T-helper 22 cell (primary cell): ENCODE measurements at regions not wholly inside any gene's neighbourhood (a gene's known extent, or its start where the extent isn't known, plus 50 kb on each side); places are given as distances from the start of the nearest gene placed in this dataset.

Source experiments
- DNase-seq: peaks from one replicate; pipeline ENCODE4 v3.0.0-alpha.2; 2020; ENCODE audit warnings: low read depth

DNA sequence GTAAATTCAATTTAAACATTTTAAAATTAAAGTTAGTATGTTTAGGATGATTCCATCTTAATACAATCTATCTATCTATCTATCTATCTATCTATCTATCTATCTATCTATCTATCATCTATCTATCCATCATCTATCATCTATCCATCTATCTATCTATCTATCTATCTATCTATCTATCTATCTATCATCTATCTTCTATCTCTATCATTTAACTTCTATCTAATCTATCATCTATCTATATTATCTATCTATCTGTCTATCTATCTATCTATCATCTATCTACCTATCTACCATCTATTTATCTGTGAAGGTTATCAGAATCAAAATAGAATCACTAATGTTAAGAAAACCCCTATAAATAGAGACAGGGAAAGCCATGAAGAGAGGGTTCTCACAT is 78.3 kb downstream of the RAMP3 start:
- no peak for DNase-seq

DNA sequence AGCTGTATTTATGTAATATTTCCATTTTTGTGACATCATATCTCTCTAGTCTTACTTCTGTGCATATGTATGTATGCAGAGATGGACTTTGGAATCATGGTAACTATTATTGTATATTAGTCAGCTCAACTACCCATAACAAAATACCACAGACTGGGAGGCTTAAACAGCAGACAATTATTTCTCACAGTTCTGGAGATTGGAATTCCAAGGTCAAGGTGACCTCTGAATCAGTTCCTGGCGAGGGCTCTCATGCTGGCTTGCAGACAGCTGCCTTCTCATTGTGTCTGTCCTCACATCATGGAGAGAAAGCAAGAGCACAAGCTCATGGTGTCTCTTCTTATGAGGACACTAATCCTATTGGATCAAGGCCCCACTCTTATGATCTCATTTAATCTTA is 79.1 kb downstream of the RAMP3 start:
- no peak for DNase-seq

DNA sequence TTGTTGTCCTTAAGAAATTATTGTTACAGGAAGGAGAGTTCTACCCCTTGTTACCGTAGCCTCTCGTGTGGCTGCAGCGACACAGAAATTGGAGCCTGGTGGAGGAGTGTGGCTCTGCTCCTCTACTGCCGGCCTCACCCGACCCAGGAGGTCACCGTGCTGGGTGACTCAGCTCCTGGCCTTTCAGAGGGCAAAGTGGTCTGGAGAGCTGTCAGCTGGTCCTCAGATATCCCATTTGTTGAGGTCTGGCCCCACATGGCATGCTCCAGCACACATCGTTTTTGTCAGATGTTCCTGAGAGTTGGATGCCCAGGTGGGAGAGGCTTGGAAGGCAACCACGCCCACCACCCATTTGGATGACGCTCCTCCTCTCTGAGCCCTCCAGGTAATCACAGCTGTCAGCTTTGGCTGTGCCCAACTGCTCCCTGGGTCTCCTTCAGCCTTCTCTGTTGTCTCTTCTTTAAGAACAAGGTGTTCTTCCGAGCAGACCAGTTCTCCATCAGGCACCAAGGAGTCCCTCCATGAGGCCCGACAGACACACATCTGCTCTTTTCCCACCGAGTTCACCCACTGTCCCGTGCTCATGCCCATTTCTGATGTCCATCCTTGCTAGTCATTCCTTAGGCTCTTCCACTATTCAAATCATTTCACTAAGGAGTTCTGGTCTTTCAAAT is 80.3 kb downstream of the RAMP3 start:
- DNase-seq = no peak

DNA sequence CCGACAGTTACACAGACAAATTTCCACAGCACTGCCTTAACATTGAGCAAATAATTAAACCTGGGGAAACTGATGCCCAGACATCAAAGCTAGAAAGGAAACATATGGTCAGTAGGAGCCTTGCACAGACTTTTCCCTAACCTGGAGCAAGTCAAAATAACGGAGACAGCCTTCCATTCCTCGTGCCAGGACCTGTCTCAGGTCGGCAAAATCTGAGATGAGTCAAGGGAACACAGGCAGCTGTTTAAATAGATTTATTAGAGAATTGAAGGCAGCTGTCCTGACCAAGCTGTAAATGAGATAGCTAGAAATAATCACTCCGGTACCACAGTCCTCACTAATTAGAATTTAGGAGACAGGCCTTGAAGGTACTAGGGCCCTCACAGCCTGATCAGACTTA is 81.2 kb downstream of the RAMP3 start:
- DNase-seq = no peak

DNA sequence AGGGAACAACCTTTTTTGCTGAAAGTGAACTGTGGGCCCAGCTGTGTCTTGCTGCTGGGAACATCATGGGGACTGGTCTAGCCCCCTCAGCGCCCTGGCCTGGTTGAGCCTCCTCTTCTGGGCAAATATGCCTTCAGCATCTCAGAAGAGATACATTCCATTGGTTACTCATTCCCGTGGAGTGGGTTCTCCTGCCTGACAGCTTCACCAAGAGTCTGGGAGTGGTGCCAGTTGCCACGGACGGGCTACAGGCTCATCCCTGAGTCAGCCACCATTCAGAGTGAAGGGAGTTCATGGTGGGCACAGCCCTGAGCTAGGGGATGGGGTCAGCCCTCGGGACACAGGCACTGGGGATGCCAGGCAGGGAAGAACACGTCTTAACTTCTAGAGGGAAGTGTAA is 81.9 kb downstream of the RAMP3 start:
- DNase-seq = no peak

DNA sequence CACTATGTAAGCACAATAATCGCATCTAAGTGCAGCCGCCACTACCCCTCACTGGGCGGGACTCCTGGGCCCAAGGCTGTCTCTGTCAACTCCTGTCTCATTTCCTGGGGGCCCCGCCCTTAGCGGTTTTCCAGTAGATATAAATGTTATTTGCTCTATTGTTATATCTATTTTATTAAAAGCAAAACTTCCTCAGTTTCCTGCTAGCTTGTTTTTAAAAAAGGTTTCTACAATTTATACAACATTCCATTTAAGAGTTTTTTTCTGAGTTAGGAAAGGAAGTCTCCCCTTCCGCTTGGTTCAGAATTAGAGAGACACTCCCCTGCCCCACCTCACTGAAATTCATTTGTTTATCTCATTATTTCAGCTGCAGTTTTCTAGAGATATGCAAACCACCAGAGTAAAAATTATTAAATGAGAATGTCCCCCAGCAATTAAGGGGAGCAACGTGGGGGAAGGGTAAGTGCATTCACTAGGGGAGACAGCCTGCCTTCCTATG is 82.7 kb downstream of the RAMP3 start:
- DNase-seq = no peak

DNA sequence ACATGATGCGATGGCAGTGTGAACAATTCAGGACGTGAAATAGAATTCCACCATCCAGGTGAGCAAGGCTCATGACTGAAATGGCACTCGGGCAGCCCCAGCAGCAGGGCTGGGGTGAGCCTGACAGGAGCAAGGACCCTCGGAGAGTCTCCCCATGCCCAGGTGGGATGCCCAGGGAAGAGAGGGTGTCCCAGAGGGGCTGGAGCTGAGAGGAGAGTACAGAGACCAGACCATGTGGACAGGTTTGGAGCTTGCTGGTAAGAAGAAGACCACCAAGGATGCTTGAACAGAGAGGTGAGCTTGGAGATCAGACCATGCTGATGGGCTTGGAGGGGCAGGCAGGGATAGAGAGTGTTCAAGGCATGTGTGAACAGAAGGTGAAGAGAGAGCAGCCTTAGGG is 83.3 kb downstream of the RAMP3 start:
- no peak for DNase-seq

DNA sequence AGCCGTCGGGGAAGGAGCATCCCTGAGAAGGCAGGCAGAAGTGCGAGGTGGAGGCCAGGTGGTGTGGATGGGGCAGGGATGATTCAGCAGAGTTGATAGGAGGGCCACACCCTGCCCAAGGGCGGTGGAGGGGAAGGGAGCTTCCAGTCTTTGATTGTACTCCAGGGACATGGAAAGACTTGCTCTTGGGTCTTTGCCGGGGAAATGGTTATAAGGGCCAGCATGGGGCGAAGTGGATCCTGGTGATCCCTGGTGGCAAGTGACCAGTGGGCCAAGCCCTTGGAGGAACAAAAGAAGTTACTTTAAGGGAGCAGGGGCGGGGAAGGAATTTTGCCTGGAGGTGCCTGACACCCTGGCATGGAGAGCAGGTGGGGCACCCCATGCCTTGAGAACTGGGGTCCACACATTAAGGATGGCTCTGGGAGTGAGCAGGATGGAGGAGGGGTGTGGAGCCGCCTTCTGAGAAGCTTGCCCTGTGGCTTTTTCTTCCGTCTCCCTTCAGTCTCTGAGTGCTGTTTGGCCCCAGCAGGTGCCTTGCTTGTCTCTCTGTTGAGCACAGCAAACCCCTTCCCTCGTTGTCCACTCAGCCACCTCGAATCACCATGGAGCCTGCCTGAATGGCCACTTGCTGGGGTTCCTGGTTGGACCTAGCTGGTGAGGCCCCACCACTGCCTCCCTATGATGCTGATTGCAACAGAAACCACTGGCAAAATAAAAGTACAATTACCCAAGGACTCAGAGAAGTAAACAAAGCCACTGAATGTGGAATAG is 83.9 kb downstream of the RAMP3 start:
- no peak for DNase-seq

DNA sequence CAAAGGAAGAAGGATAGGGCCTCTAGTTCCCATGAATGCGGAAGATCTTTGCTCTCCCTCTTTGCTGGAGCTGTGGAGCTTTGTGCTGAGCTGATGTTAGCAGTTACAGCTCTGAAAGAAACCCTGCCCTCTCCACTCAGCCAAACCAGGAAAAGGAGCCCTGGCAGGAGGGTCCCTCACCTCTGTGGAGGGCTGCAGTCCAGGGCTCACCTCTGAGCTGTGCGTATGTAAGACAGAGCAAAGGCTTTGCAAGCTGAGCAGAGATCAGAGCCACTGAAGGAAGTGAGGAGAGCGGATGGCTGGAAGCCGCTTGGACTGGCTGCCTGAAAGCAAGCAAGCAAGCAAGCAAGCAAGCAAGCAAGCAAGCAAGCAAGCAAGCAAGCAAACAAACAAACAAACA is 84.7 kb downstream of the RAMP3 start:
- no peak for DNase-seq

DNA sequence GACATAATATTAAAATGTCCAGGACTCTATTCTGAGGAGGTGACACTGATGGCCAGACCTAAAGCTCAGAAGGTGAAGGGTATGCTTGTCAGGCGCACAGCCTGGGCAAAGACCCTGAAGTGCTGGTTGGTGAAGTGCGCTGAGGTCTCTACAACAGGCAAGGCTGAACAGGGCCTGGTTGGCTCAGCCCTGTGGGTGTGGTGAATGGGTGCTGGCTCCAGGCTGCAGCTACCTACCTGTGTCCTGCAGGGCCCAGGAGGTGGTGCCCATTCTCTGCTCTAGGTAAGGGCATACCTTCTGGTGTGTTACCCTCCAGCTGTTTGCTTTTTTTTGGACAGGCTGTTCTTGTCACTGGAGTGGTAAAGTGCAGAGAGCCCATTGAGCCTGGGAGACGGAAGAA is 85.1 kb downstream of the RAMP3 start:
- no peak for DNase-seq

DNA sequence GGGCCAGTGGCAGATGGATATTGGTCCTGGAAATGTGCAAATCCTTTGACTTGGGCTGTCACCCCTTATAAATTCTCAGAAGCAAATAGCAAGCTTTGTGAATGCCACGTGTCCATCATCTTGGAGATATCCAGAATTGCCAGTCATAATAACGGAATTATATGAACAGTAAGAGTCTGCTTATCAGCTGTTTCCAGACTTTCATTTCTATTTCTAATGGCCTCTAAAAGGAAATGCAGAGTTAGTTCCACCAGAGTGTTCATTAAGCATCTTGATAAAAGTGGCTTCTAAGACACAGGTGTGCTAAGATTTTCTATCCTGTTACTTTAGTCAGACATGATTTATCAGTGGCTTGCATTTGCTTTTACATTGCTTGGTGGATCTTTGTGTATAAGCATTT is 87.4 kb downstream of the RAMP3 start:
- DNase-seq = no peak

DNA sequence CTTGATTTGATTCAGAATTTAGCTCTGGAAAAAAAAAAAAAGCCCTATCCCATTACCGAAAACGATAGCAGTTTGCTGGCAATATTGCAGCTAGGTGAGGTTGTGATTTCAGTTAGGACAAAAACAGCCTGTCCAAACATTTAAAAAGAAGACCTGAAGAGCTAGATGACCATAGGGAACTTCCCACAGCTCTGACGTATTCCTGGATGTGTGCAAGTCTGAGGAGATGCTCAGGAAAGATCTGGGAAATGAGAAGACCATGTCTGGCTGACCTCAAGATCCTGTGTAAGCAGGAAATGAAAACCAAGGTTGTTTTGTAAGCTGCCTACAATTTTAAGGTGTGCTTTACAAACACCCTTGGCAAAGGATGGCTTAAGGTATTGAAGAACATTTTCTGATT is 88.7 kb downstream of the RAMP3 start:
- no peak for DNase-seq

DNA sequence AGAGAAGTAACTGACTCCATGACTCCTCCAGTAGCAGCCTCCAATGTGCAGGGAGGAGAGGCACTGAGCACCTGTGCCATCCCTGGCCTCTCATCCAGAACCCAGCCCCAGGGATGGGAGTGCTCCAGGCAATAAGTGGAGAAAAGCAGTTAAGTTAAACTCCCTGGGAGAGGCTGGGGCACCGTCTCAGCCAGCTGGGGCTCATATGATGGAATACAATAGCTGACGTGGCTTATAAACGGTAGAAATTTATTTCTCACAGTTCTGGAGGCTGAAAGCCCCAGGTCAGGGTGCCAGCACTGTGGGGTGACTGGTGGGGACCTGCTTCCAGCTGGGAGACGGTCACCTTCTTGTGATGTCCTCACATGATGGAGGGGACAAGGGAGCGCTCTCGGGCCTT is 94.7 kb downstream of the RAMP3 start:
- DNase-seq = no peak

DNA sequence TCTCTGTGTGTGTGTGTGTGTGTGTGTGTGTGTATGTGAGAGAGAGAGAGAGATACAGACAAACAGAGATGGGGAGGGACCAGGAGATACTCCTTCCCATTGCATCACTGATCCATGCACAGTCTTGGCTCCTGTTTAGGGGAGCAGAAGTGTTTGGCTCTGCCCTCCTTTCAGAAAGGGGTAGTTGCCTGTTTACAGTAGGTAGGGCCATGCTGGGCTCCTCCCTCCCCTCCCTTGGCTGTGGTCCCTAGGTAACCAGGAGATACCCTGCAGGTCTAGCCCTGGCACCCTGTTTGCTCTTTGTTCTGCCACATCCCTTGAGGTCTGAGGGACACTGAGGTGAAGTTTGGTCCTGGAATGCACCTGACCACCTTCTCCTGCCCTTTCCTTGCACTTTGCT is 95.3 kb downstream of the RAMP3 start:
- no peak for DNase-seq

DNA sequence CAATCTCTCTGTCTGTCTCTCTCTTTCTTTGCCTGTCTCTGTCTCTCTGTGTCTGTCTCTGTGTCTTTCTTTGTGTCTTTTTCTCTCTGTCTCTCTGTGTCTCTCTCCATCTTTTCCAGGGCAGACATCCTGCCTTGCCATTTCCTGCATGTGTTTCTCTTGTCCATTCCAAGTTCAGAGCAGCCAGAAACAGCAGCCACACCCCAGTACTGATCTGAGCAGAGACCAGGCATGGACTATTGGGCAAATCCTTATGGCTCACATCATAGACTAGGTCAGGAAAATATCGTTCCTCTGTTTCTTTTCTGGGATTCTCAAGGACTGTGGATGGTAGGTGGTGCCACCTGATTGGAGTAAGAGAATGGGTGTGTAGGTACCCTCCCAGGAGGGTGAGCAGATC is 95.8 kb downstream of the RAMP3 start:
- DNase-seq = no peak

DNA sequence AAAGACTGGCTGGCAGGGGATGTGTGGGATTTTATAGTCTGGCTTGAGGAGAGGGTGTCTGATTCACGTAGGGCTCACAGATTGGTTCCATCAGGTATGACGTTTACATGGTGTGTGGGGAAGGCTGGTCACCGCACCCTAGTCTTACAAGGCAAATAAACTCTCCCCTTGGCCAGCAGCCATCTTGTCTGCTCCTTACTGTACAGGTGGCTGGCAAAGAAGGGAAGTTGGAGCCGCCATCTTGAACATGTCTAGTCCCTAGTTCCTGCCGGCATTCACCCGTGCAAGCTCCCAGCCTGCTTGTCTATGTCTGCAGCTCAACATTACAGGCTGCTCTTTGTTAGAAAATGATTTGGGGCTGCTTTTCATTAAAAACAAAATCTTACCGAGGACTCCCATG is 97.6 kb downstream of the RAMP3 start:
- DNase-seq = no peak

DNA sequence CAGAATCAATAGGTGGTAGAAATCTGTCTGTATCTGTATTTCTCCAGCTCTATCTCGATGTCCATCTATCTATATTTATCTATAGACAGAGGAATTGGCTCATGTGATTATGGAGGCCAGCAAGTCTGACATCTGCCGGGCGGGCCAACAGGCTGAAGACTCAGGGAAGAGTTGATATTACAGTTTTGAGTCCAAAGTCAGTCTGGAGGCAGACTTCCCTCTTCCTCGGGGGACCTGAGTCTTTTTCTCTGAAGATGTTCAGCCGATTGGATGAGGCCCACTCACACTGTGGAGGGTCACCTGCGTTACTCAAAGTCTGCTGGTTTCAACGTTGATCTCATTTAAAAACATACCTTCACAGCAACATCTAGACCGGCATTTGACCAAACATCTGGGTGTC is 98.7 kb downstream of the RAMP3 start:
- DNase-seq = no peak

DNA sequence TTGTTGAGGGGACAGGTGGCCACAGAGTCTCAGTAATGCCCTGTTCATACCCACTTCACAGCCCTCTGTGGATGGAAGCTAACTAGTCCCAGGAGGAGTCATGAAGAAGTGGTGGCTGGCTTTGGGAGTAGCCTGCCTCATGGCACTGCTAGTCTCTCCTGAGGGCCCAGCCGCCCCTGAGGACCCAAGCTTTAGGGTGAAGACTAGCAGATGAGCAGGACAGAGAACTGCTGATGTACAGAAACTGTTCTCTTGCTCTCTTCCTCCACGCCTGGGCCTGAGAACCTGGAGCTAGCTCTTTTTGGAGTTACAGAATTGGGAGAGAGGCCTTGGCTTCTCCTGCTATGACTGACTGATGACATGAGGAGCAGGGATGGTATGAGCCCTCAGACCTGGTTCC is 99.2 kb downstream of the RAMP3 start:
- DNase-seq = no peak

DNA sequence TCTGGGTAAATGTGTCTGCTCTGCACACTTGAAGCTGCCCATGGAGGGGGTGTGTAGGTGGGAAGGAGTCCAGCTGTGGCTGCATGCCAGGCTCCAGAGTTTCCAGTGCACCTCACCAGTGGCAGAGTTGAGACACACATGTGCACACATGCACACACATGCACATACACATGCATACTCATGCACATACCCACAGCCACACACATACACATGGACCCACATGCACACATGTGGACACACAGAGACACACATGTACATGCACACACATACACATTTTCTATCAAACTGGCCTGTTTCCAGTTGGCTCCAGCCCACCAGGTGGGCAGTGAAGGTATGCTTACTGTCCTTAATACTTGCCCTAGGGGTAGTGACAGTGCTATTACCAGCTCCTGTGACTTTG is 99.7 kb downstream of the RAMP3 start:
- no peak for DNase-seq

DNA sequence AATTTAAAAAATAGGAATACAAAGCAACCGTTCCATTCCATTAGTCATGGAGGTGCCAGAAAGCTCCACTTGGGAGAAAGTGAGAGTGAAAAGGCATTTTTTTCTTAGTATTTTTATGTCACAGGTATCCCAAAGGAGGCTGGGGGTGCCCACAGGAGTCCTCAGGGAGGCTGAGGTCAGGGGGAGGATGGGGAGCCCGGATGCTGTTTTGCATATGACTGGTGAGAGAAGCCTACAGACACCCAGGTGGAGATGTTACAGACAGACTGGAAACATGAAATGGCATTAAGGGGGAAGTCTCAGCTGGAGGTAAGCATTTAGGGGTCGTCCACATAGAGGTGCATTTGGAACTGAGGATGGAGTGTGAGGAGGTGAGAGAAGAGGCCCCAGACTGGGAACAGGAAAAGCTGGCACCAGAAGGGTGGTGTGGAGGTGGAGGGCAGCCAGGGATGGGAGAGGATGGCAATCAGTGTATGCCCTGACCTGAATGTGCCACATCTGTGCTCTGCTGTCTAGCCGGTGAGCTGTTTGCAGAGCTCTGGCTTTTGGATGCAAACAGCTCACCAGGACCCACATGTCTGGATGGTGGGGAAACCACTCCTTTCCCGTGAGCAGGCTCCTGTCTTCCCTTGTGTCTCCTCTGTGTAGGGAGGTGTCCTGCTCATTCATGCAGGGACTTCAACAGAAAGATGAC is 101.1 kb downstream of the RAMP3 start:
- DNase-seq = no peak

DNA sequence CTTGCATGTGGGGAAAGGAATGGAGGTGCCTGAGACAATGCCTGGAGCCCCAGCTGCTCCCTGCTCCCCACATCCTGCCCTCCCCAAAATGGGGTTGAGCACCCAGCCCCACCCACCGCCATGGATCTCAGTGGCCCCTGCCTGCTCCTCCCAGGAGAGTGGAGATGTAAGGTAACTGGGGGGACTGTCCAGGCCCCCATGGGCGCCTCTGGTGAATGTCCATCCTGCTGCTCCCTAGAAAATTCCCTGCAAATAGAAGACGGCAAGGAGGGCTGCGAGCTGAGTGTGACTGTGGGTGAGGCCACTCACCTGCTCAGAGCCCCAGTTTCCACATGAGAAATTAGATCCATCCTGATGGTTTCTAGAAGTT is 101.6 kb downstream of the RAMP3 start:
- no peak for DNase-seq

DNA sequence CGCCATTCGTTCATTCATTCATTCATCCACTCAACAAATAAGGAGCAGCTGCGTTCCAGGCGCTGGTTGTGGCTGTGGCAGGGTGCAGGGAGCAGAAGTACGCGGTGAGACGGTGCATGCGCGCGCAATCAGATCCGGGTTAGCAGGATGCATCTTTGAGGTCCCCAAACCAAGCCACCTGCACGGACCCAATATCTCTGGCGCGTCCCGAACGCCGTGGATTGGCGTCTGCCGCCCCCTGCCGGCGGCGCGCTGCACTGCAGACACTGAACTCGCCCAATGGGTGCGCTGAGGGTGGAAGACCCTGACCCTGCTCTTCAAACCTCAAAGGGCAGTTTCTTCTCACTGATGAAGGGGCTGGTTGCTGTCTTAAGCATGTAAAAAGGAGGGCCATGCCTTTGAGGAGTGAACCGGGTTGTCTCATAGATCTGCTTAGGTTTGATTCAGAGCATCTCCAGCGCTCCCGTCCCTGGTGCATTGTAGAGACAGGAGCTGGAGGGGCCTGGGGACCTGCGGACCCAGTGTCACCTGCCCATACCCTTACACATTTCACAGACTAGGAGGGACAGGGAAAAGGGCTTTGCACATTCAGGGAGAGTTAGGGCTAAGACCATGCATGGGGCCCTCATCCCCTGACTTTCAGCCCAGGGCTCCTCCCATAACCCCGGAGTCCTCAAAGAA is 102.5 kb downstream of the RAMP3 start:
- peak; percentile 9 for DNase-seq

DNA sequence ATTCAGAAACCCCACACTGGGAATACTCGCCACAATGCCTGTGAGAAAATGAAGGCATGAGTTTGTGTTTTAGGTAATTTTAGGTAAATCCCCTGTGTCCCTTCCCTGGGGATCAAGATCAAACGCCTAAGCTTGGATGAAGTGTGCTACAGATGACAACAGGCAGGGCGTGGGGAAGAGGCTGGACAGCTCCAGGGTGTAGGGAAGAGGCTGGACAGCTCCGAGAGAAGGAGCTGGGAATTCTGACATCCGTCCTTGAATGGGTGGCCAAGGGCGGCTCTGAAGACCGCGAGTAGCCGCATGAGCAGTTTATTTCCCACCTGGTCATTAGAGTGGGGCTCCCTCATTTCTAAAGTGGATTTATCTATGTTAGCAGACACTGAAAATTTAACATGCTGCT is 109.7 kb downstream of the RAMP3 start:
- no peak for DNase-seq
